ENCODE measurements at regions not wholly inside any gene's neighbourhood (a gene's known extent, or its start where the extent isn't known, plus 50 kb on each side); places are given as distances from the start of the nearest gene placed in this dataset.

GRCh38 chr14:38022775-38023174 lies 184.9 kb upstream of the SSTR1 start:
- Mint-ChIP-seq H3K4me3 (ENCODE audit: unreplicated experiment) (no peak overlapping the region), H3K36me3 (ENCODE audit: low read depth, unreplicated experiment) (no peaks in the 10 kb centered on the region), H3K27ac (ENCODE audit: unreplicated experiment) (no peak overlapping the region), H3K9me3 (ENCODE audit: unreplicated experiment) (peaks cover 4% of the 10 kb centered on the region), H3K4me1 (ENCODE audit: low read depth, unreplicated experiment) (no peaks in the 10 kb centered on the region), H3K27me3 (ENCODE audit: low read depth, unreplicated experiment) (no peaks in the 10 kb centered on the region)
- H3K36me3 ChIP-seq (ENCODE audit: insufficient read depth, low read length) = no peaks in the 10 kb centered on the region
- H3K4me1 ChIP-seq (ENCODE audit: insufficient read depth, low read length) = no peaks in the 10 kb centered on the region
- H3K27ac ChIP-seq (ENCODE audit: low read depth, low read length) = no peak overlapping the region
- no peak overlapping the region for H3K9ac ChIP-seq (ENCODE audit: low read length)
- H4K20me1 ChIP-seq (ENCODE audit: insufficient read depth, low read length) = no peaks in the 10 kb centered on the region
- H2AFZ ChIP-seq (ENCODE audit: low read depth, low read length) = no peak overlapping the region
- DNase-seq (ENCODE audit: low read depth) (no peak), FAIRE-seq (no peak)
- H3K9me3 ChIP-seq (ENCODE audit: insufficient read depth, low read depth, low read length) = no peaks in the 10 kb centered on the region
- H3K79me2 ChIP-seq (ENCODE audit: insufficient read depth, low read length) = no peaks in the 10 kb centered on the region
- H3K27me3 ChIP-seq (ENCODE audit: insufficient read depth, low read length) = no peaks in the 10 kb centered on the region
- H3K4me2 ChIP-seq (ENCODE audit: low read length) = no peak overlapping the region
- H3K4me3 ChIP-seq (ENCODE audit: insufficient read depth, low read depth, low read length) = no peak overlapping the region
- no peak for TF ChIP-seq EZH2 (IDR thresholded peaks at IDR 0.05; ENCODE audit: insufficient read depth, low read length)
- no peak for TF ChIP-seq CTCF (IDR thresholded peaks at IDR 0.05; ENCODE audit: insufficient read depth, low read depth, low read length)

- FAIRE-seq (no peak), DNase-seq (ENCODE audit: low read depth) (no peak)
- H3K36me3 Mint-ChIP-seq (ENCODE audit: low read depth, unreplicated experiment) = no peaks in the 10 kb centered on the region
- Histone ChIP-seq H3K27me3 (ENCODE audit: insufficient read depth, low read length) (no peaks in the 10 kb centered on the region), H3K9me3 (ENCODE audit: insufficient read depth, low read depth, low read length) (no peaks in the 10 kb centered on the region), H3K4me2 (ENCODE audit: low read length) (no peak overlapping the region), H4K20me1 (ENCODE audit: insufficient read depth, low read length) (no peaks in the 10 kb centered on the region), H3K36me3 (ENCODE audit: insufficient read depth, low read length) (no peaks in the 10 kb centered on the region), H3K27ac (ENCODE audit: low read depth, low read length) (no peak overlapping the region), H2AFZ (ENCODE audit: low read depth, low read length) (no peak overlapping the region), H3K79me2 (ENCODE audit: insufficient read depth, low read length) (no peaks in the 10 kb centered on the region), H3K9ac (ENCODE audit: low read length) (no peak overlapping the region), H3K4me1 (ENCODE audit: insufficient read depth, low read length) (peaks cover 3% of the 10 kb centered on the region), H3K4me3 (ENCODE audit: insufficient read depth, low read depth, low read length) (no peak overlapping the region)
- H3K4me1 Mint-ChIP-seq (ENCODE audit: low read depth, unreplicated experiment) = peaks cover 6% of the 10 kb centered on the region
- H3K27ac Mint-ChIP-seq (ENCODE audit: unreplicated experiment) = no peak overlapping the region
- no peaks in the 10 kb centered on the region for H3K27me3 Mint-ChIP-seq (ENCODE audit: low read depth, unreplicated experiment)
- H3K9me3 Mint-ChIP-seq (ENCODE audit: unreplicated experiment) = no peaks in the 10 kb centered on the region
- no peak overlapping the region for H3K4me3 Mint-ChIP-seq (ENCODE audit: unreplicated experiment)
- TF ChIP-seq CTCF (IDR thresholded peaks at IDR 0.05; ENCODE audit: insufficient read depth, low read depth, low read length) (no peak), EZH2 (IDR thresholded peaks at IDR 0.05; ENCODE audit: insufficient read depth, low read length) (no peak)
Observed at GRCh38 chr14:38038171-38038570, 169.5 kb upstream of the SSTR1 start.

GRCh38 chr14:38038986-38039385 lies 168.7 kb upstream of the SSTR1 start:
- H3K4me3 ChIP-seq (ENCODE audit: insufficient read depth, low read depth, low read length) = no peak overlapping the region
- no peak overlapping the region for H3K27ac Mint-ChIP-seq (ENCODE audit: unreplicated experiment)
- no peak overlapping the region for H3K27ac ChIP-seq (ENCODE audit: low read depth, low read length)
- TF ChIP-seq EZH2 (IDR thresholded peaks at IDR 0.05; ENCODE audit: insufficient read depth, low read length) (no peak), CTCF (IDR thresholded peaks at IDR 0.05; ENCODE audit: insufficient read depth, low read depth, low read length) (no peak)
- DNase-seq (ENCODE audit: low read depth) (no peak), FAIRE-seq (no peak)
- no peak overlapping the region for H3K9ac ChIP-seq (ENCODE audit: low read length)
- H3K4me2 ChIP-seq (ENCODE audit: low read length) = no peak overlapping the region
- peaks cover 6% of the 10 kb centered on the region for H3K4me1 Mint-ChIP-seq (ENCODE audit: low read depth, unreplicated experiment)
- no peak overlapping the region for H3K4me3 Mint-ChIP-seq (ENCODE audit: unreplicated experiment)
- no peaks in the 10 kb centered on the region for H3K27me3 ChIP-seq (ENCODE audit: insufficient read depth, low read length)
- H3K79me2 ChIP-seq (ENCODE audit: insufficient read depth, low read length) = no peaks in the 10 kb centered on the region
- H3K4me1 ChIP-seq (ENCODE audit: insufficient read depth, low read length) = peaks cover 3% of the 10 kb centered on the region
- H3K36me3 ChIP-seq (ENCODE audit: insufficient read depth, low read length) = no peaks in the 10 kb centered on the region
- H2AFZ ChIP-seq (ENCODE audit: low read depth, low read length) = no peak overlapping the region
- H3K9me3 Mint-ChIP-seq (ENCODE audit: unreplicated experiment) = no peaks in the 10 kb centered on the region
- no peaks in the 10 kb centered on the region for H4K20me1 ChIP-seq (ENCODE audit: insufficient read depth, low read length)
- no peaks in the 10 kb centered on the region for H3K36me3 Mint-ChIP-seq (ENCODE audit: low read depth, unreplicated experiment)
- no peaks in the 10 kb centered on the region for H3K9me3 ChIP-seq (ENCODE audit: insufficient read depth, low read depth, low read length)
- H3K27me3 Mint-ChIP-seq (ENCODE audit: low read depth, unreplicated experiment) = no peaks in the 10 kb centered on the region

Data from astrocyte (in vitro differentiated cells and primary cell).